Stimulated activated CD8-positive, alpha-beta memory T cell treated with anti-CD3 and anti-CD28 coated beads, Interleukin-7, amount 100 ng/mL, for 48 hours (primary cell): ENCODE measurements at regions not wholly inside any gene's neighbourhood (a gene's known extent, or its start where the extent isn't known, plus 50 kb on each side); places are given as distances from the start of the nearest gene placed in this dataset.
"Not testable (repeated sequence)": the region's sequence is repeated elsewhere in the genome, so short reads cannot be mapped to it uniquely, and the experiment has no call there.

Source experiments
- DNase-seq, 2 donors: peaks; one replicate each; pipeline ENCODE4 v3.0.0-alpha.2; 2020; ENCODE audit warnings: low read depth in 1 of 2; ENCODE audit errors: extremely low read depth in 1 of 2

- DNase-seq = no peak
These were observed 931.1 kb downstream of the FAM181B start for GRCh38 chr11:81802591-81802990.

GRCh38 chr11:81792416-81792815 is 941.2 kb downstream of the FAM181B start:
- no peak for DNase-seq

GRCh38 chr11:81787584-81788049 is 946.0 kb downstream of the FAM181B start:
- no peak for DNase-seq

- no peak for DNase-seq
These were observed 961.5 kb downstream of the FAM181B start for GRCh38 chr11:81772166-81772565.

GRCh38 chr11:81769906-81770305 is 963.8 kb downstream of the FAM181B start:
- not testable (repeated sequence) for DNase-seq

- no peak for DNase-seq
These were observed 976.6 kb downstream of the FAM181B start for GRCh38 chr11:81756864-81757595.

GRCh38 chr11:81749245-81749644 is 984.4 kb downstream of the FAM181B start:
- no peak for DNase-seq

GRCh38 chr11:81744336-81745116 is 989.1 kb downstream of the FAM181B start:
- no peak for DNase-seq

GRCh38 chr11:81725701-81726100 is 1008.0 kb downstream of the FAM181B start:
- DNase-seq = no peak

- no peak for DNase-seq
These were observed 1016.0 kb downstream of the FAM181B start for GRCh38 chr11:81717695-81718094.

- DNase-seq = no peak
These were observed 1025.8 kb downstream of the FAM181B start for GRCh38 chr11:81707881-81708280.

- DNase-seq = no peak
These were observed 1028.4 kb downstream of the FAM181B start for GRCh38 chr11:81705283-81705682.

GRCh38 chr11:81700076-81700475 is 1033.6 kb downstream of the FAM181B start:
- no peak for DNase-seq

GRCh38 chr11:81687057-81687456 is 1046.6 kb downstream of the FAM181B start:
- no peak for DNase-seq

- DNase-seq = no peak
These were observed 1059.5 kb downstream of the FAM181B start for GRCh38 chr11:81674211-81674610.

- DNase-seq = no peak
These were observed 1060.7 kb downstream of the FAM181B start for GRCh38 chr11:81673001-81673400.

GRCh38 chr11:81669935-81670543 is 1063.6 kb downstream of the FAM181B start:
- no peak for DNase-seq

- DNase-seq = no peak
These were observed 1074.9 kb downstream of the FAM181B start for GRCh38 chr11:81658722-81659121.

GRCh38 chr11:81655351-81655750 is 1078.3 kb downstream of the FAM181B start:
- DNase-seq = no peak

- no peak for DNase-seq
These were observed 1086.3 kb downstream of the FAM181B start for GRCh38 chr11:81647374-81647773.

- DNase-seq = no peak
These were observed 1089.3 kb downstream of the FAM181B start for GRCh38 chr11:81644239-81644840.
